ENCODE measurements at regions not wholly inside any gene's neighbourhood (a gene's known extent, or its start where the extent isn't known, plus 50 kb on each side); places are given as distances from the start of the nearest gene placed in this dataset.

DNA sequence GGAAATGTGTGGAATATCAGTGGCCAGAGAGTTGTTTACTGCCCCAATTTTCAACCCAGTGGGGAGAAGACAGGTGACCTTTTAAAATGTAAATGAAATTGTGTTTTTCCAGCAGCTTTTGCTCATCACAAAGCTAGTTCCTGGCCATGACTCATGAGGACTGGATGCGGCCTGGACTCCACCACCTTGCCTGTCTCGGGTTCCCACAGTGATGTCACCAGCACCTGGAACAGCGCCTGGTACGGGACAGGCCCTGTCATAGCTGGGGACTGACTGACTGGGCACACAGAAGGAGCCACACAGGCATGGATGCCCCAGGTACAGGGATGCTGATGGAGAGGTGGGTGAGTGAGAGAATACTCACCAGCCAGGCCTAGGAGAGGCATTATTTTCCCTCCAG is 277.1 kb downstream of the AJAP1 start:
- TF ChIP-seq, protein P1, sequence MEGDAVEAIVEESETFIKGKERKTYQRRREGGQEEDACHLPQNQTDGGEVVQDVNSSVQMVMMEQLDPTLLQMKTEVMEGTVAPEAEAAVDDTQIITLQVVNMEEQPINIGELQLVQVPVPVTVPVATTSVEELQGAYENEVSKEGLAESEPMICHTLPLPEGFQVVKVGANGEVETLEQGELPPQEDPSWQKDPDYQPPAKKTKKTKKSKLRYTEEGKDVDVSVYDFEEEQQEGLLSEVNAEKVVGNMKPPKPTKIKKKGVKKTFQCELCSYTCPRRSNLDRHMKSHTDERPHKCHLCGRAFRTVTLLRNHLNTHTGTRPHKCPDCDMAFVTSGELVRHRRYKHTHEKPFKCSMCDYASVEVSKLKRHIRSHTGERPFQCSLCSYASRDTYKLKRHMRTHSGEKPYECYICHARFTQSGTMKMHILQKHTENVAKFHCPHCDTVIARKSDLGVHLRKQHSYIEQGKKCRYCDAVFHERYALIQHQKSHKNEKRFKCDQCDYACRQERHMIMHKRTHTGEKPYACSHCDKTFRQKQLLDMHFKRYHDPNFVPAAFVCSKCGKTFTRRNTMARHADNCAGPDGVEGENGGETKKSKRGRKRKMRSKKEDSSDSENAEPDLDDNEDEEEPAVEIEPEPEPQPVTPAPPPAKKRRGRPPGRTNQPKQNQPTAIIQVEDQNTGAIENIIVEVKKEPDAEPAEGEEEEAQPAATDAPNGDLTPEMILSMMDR (IDR thresholded peaks at IDR 0.05): no peak
- no peak for DNase-seq (ENCODE audit: low spot score)
- no peak for ATAC-seq (ENCODE audit: low FRiP score)

DNA sequence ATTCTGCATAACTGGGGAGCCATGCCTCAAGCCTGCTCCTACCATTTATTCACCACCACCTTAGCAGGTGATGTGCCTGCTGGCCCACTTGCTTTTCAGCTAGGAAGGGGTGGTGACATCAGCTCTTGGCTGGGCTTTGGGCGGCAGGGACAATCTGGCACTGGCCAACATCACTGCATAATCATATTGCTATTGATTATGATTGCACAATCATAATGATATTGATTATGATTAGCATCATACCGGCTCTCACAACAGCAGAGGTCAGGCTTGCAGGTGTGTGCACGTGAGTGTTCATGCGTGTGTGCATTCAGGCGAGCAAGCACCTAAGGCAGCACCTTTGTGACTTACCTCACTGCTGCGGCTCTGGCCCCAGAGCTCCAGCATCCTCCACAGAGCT is 273.8 kb downstream of the AJAP1 start:
- no peak for DNase-seq (ENCODE audit: low spot score)
- ATAC-seq (ENCODE audit: low FRiP score): no peak
- TF ChIP-seq, protein P1 (IDR thresholded peaks at IDR 0.05): no peak

DNA sequence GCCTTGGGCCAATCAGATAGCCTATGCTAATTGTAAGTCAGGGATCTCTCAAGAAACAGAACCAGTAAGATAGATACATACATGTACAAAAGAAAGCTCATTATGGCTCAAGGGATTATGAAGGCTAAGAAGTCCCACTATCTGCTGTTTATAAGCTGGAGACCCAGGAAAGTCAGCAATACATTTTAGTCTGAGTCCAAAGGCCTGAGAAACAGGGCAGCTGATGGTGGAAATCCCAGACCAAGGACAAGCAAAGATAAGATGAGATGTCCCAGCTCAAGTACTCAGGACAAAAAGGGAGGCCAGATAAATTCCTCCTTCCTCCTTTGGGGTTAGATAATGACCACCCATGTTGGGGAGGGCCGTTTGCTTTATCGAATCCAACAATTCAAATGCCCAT is 269.9 kb downstream of the AJAP1 start:
- DNase-seq (ENCODE audit: low spot score) (no peak), ATAC-seq (ENCODE audit: low FRiP score) (no peak)
- TF ChIP-seq, protein P1 (IDR thresholded peaks at IDR 0.05): no peak

DNA sequence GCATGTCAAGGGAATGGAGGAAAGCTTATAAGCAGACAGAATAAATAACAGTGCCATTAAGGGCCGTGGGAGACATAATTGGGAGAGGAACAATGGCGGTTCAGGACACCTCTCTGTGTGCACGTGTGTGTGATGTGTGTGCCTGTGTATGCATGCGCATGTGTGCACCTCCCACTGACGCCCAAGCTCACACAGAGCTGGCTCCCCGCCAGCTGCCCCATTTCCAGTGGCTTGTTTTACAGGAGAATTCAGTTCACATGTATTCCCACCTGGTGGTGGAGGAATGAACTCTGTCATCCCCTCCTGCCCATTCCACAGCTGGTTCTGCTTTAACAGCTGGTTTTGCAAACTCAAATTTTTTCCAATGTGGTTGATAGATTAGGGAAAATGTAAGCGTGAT is 262.2 kb downstream of the AJAP1 start:
- DNase-seq (ENCODE audit: low spot score) (no peak), ATAC-seq (ENCODE audit: low FRiP score) (no peak)
- TF ChIP-seq, protein P1 (IDR thresholded peaks at IDR 0.05): no peak

DNA sequence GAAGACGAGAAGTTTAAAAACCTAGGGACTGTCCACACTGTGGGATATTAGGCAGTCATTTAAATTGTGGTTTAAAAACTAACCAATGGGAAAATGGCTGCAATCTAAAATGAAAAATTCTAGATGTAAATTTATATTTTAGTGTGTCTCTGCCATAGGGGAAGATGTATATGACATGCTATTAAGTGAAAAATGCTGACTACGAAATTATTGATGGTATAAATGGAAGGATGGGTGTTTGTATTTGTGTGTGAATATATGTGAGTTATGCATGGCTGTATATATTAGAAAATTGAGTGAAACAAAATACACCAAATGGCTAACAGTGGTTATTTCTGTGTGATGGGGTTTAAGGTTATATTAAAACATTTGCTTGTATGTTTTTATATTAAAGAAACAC is 260.7 kb downstream of the AJAP1 start:
- ATAC-seq (ENCODE audit: low FRiP score): no peak
- TF ChIP-seq, protein P1 (IDR thresholded peaks at IDR 0.05): no peak
- DNase-seq (ENCODE audit: low spot score): no peak

DNA sequence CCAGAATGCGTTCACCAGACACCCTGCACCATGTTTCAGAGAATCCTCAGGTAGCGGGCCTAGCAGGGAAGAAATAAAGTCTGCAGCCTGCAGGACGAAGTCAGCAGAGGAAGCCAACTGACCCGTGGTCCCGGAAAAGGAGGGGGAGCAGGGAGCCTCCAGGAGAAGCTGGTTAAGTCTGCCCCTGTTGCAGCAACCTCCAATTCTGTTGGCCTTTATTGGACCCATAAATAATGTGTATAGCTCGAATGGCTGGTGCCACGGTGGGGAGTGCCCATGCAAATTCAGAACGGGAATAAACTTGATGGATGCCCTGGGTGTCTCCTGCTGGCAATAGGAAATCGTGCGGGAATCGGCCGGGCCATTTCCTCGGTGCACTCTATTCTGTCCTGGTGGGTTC is 254.1 kb downstream of the AJAP1 start:
- DNase-seq (ENCODE audit: low spot score): no peak
- no peak for ATAC-seq (ENCODE audit: low FRiP score)
- TF ChIP-seq, protein P1 (IDR thresholded peaks at IDR 0.05): no peak

DNA sequence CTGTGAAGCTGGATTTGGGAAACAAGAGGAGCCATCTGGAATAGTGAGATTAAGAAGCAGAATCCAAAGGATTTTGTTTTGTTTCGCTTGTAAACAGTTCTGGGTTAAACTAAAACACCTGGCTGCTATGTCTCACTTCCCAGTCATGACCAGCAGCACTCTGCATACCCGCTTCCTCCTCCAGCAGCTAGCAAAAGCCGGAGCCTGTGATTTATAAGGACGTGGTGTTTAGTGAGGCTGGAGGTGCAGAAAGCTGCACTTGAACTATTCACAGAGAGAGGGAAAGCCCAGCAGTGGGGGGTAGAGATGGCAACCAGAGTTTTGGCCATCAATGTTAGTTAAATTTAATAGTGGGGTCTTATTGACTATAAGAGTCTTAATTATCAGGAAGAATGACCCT is 240.2 kb downstream of the AJAP1 start:
- TF ChIP-seq, protein P1 (IDR thresholded peaks at IDR 0.05): no peak
- ATAC-seq (ENCODE audit: low FRiP score) (no peak), DNase-seq (ENCODE audit: low spot score) (no peak)

Measured in omental fat pad (tissue), 3 donors.